Fibroblast of lung (primary cell): ENCODE measurements at regions not wholly inside any gene's neighbourhood (a gene's known extent, or its start where the extent isn't known, plus 50 kb on each side); places are given as distances from the start of the nearest gene placed in this dataset.

Experiments used
- EZH2 ChIP-seq: IDR thresholded peaks from 2 replicates; pipeline ENCODE4 v1.5.1; 2012; ENCODE audit warnings: low read length, control low read depth, mild to moderate bottlenecking; ENCODE audit errors: missing control alignments
- TF ChIP-seq, protein P1 (sequence below), 2 donors: IDR thresholded peaks in 1 of 2; conservative IDR thresholded peaks in 1 of 2; 1 replicate in 1 of 2; 2 replicates in 1 of 2; pipeline ENCODE4 v1.5.1; 2011 to 2012; ENCODE audit warnings: low read length in 2 of 2, control low read depth in 1 of 2, inconsistent platforms in 1 of 2, low read depth in 1 of 2, mild to moderate bottlenecking in 1 of 2

DNA sequence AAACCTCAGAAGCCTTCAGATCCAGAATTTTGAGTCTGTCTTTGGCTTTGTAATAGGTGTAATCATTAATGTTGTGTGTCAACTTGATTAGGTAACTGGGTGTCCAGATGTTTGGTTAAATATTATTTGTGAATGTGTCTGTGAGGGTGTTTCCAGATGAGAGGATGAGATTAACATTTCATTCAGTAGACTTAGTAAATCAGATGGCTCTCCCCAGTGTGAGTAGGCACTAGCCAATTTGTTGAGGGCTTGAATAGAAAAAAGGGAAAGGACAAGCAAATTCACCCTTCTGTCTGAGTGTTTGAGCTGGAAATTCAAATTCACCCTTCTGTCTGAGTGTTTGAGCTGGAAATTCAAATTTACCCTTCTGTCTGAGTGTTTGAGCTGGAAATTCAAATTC, 932.2 kb downstream of the SLC6A15 start:
- TF ChIP-seq, protein P1, sequence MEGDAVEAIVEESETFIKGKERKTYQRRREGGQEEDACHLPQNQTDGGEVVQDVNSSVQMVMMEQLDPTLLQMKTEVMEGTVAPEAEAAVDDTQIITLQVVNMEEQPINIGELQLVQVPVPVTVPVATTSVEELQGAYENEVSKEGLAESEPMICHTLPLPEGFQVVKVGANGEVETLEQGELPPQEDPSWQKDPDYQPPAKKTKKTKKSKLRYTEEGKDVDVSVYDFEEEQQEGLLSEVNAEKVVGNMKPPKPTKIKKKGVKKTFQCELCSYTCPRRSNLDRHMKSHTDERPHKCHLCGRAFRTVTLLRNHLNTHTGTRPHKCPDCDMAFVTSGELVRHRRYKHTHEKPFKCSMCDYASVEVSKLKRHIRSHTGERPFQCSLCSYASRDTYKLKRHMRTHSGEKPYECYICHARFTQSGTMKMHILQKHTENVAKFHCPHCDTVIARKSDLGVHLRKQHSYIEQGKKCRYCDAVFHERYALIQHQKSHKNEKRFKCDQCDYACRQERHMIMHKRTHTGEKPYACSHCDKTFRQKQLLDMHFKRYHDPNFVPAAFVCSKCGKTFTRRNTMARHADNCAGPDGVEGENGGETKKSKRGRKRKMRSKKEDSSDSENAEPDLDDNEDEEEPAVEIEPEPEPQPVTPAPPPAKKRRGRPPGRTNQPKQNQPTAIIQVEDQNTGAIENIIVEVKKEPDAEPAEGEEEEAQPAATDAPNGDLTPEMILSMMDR (conservative IDR thresholded peaks at IDR 0.05 in 1 of 2, IDR thresholded peaks at IDR 0.05 in 1 of 2; ENCODE audit: low read depth in 1 of 2, low read length in 2 of 2), result no peak
- TF ChIP-seq EZH2, result no peak
